A172 (cell line): ENCODE measurements at regions not wholly inside any gene's neighbourhood (a gene's known extent, or its start where the extent isn't known, plus 50 kb on each side); places are given as distances from the start of the nearest gene placed in this dataset.

Source experiments
- DNase-seq: peaks from one replicate; pipeline ENCODE4 v3.0.0-alpha.2; 2015; ENCODE audit warnings: low spot score

- no peak for DNase-seq
These were observed 105.6 kb downstream of the GTPBP8 start for GRCh38 chr3:113096188-113096892.

- DNase-seq, result peak; percentile 94
These were observed 107.2 kb downstream of the GTPBP8 start for GRCh38 chr3:113097960-113098447.

DNA sequence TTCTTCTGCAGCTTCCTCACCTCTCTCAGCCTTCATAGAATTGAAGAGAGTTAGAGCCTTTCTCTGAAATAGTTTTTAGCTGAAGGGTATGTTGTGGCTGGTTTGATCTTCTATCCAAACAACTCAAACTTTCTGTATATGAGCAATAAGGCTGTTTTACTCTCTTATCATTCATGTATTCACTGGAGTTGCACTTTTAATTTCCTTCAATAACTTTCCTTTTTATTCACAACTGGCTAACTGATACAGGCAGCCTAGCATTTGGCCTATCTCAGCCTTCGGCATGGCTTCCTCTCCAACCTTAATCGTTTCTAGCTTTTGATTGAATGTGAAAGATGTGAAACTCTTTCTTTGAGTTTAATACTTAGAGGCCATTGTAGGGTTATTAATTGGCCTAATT, 109.3 kb downstream of the GTPBP8 start:
- DNase-seq, result no peak

- no peak for DNase-seq
These were observed 107.8 kb upstream of the BOC start for GRCh38 chr3:113103588-113103987.

- no peak for DNase-seq
These were observed 106.8 kb upstream of the BOC start for GRCh38 chr3:113104357-113105092.

DNA sequence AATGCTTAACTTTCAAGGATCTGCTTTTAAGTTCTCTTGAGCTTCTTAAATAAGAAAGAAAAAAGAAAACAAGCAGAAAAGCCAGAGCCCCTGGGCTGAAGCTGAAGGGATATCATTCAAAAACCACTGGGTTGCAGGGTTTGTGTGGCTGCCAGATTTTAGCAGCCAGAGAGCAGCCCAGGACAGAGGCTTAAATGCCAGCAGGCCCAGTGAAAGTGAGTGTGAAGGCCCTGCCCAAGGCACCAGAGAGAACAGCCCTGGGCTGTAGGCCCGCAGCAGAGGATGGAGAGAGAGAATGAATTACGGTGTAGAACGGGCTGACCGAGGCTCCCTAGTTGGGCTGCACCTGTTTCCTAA, 106.3 kb upstream of the BOC start:
- DNase-seq, result no peak

GRCh38 chr3:113105966-113106660, 105.2 kb upstream of the BOC start:
- DNase-seq, result no peak

GRCh38 chr3:113110267-113110666, 101.1 kb upstream of the BOC start:
- no peak for DNase-seq

DNA sequence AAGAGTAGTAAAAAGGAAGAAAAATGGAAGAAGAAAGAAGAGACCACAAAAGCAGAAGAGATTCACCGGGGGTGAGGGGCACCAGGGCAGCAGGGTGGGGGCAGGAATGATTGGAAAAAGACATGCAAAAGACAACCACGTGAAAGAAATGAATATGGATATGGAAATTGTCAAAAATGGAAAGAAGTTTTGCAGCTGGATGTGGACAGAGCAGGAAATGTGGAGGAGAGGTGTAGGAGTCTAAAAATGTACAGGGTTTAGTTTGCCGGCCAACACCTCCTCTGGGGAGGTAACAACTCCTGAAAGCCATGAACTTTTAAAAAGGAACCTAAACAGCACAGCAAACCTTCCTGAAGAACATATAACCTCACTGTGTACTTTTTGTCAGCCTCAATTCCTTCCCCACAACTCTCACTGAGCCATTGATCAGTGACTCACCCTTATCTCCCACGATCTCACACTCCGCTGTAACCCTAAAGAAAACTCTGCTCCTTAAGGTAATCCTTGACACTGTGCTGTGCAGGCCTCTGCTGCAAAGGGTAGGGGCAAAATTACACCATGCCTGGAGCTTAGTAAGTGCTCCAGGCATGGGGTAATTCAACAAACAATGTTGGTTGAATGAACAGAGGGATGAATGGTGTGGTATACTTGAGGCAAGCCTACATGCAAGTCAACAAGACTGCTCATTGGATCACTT, 100.2 kb upstream of the BOC start:
- no peak for DNase-seq

DNA sequence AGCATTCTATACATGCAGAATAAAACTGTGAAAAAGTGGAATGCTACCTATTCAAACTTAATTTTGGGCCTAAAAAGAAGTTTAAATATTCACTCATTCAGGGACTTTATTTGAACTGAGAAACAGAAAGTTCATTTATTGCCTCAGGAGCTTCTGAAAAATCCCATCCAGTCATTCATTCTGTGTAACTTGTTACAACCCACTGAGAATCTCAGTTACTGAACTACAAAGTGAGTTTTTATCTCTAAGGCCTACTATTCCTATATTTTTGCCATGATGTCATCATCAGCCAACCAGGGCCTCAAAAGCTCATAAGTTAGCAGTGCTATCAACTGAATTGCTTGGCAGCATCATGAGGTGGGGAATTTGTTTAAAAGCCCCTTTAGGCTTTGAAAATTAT, 98.0 kb upstream of the BOC start:
- DNase-seq, result no peak

- peak; percentile 56 for DNase-seq
These were observed 93.7 kb upstream of the BOC start for GRCh38 chr3:113117511-113118234.

DNA sequence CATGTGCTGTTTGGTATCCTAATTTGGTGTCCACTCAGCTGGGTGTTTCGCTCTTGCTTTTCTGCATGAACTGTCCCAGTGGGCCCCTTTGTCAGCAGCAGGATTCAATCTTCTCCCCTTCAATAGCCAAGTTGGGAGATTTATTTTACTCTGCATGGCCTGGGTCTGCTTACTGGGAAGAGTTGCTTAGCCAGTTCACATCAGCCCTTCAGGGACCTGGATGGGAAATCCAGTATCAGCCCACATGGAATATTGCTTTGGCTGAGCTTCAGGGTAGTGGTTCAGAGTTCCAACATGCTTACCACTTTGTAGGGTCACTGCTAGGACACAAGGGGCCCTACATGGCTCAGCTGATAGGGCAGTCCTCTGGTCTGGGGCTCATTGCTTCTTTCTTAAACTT, 93.0 kb upstream of the BOC start:
- no peak for DNase-seq

GRCh38 chr3:113124256-113124830, 87.0 kb upstream of the BOC start:
- no peak for DNase-seq

- DNase-seq, result no peak
These were observed 85.4 kb upstream of the BOC start for GRCh38 chr3:113125951-113126350.

DNA sequence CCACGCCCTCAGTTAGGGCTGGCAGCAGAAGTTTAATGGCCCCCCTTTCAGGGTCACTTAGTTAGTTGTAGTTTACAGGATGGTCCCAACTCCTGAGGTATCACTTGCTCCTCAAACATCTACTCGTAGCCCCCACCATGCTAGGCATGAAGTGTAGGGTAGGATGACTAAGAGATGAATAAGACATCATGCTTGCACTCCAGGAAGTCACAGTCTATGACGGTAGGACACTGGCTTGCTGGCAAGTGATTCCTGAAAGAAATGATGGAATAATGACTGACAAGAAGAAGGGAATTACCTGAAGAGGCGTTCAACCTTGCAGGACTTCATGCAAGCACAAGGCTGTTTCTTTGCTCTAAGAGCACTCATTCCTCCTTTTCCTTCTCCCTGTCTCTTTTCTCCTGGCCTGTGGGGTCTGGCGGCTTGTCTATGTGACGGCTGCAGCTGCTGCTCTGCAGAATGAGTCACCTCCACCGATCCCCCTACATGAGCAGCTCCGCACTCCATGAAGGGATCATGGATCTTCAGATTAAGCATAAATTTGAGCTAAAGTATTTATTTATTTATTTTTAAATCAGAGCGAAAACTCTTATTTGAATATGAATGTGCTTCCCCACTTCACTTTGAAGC, 82.9 kb upstream of the BOC start:
- peak; percentile 31 for DNase-seq

DNA sequence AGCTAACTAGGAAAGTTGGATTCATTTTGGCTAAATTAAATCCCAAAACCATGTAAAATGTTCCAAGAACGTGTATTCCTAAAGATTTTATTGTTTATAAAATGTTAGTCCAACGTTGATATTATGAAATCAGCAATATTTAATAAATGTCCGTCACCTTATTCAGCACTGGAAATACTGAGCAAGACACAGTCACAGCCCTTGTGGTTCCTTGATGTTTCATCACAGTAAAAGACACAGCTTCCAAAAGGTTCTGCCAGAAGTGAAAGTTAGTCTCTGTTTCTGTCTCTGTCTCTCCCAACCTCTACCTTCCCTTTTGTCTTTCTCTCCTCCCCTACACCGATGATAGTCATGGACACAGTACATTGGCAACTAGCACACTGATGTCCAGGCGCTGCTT, 82.2 kb upstream of the BOC start:
- DNase-seq, result no peak

DNA sequence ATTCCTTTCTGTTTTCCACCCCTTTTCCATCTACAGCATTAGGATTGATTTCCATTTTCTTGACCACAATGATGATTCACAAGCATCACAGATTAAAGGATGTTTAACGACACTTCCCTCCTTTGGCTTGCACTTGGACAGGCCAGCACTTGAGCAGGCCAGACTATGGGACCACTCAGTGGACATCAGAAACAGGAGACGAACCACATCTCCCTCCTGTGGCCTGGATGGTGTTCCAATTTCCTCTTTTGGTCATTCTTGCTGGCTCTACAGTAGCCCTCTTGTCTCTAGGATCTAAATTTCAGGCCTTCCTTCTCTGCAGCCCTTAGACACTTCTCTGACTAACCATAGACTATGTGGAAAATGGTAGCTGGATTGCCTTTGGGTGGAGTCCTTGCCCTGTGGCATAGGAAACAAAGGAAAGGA, 78.8 kb upstream of the BOC start:
- peak; percentile 69 for DNase-seq

DNA sequence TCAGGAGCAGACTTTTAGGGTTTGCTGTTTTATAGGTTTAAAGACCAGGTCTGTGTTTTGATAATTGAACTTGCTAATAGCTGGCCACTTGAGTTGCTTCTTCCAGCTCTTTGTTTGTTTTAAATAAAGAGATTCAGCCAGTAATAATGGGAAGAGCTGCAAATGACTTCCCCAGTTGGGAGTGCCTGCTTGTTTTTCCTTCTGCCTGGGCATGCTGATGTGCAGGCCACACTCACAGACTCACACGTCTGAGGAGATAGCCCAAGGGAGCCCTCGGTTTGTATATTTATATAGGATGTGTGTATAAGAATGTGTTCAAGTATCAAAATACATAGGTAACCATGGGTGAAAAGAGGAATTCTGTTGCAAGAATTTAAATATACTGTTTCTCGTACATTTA, 78.2 kb upstream of the BOC start:
- no peak for DNase-seq

GRCh38 chr3:113136071-113136470, 75.3 kb upstream of the BOC start:
- DNase-seq, result peak; percentile 34

- DNase-seq, result no peak
These were observed 74.8 kb upstream of the BOC start for GRCh38 chr3:113136544-113136943.
